Muscle of leg (tissue), 3 donors: ENCODE measurements at regions not wholly inside any gene's neighbourhood (a gene's known extent, or its start where the extent isn't known, plus 50 kb on each side); places are given as distances from the start of the nearest gene placed in this dataset.

ENCODE experiments used
- DNase-seq: peaks from one replicate; pipeline ENCODE4 v3.0.0; 2013
- H3K27ac ChIP-seq: one replicate; pipeline ENCODE4 v1.5.1; 2013; ENCODE audit warnings: mild to moderate bottlenecking, low read length, control low read depth
- H3K27me3 ChIP-seq: one replicate; pipeline ENCODE4 v1.6.1; 2013; ENCODE audit warnings: low read length; ENCODE audit not compliant: control insufficient read depth, insufficient read depth
- H3K36me3 ChIP-seq: one replicate; pipeline ENCODE4 v1.6.1; 2013; ENCODE audit warnings: low read length; ENCODE audit not compliant: control insufficient read depth, insufficient read depth
- H3K4me1 ChIP-seq: one replicate; pipeline ENCODE4 v1.6.1; 2013; ENCODE audit warnings: low read length; ENCODE audit not compliant: control insufficient read depth, insufficient read depth
- H3K4me3 ChIP-seq: one replicate; pipeline ENCODE4 v1.5.1; 2013; ENCODE audit warnings: low read length, control low read depth
- H3K9me3 ChIP-seq: replicated peaks from 2 replicates; pipeline ENCODE4 v1.6.1; 2013; ENCODE audit warnings: low read depth, low read length; ENCODE audit not compliant: control insufficient read depth
- WGBS: methylation state at CpG from one replicate; pipeline ENCODE4 v1.1.5; 2013; ENCODE audit warnings: missing lambda C conversion rate; ENCODE audit not compliant: insufficient coverage; 5-methylcytosine and 5-hydroxymethylcytosine counted together

DNA sequence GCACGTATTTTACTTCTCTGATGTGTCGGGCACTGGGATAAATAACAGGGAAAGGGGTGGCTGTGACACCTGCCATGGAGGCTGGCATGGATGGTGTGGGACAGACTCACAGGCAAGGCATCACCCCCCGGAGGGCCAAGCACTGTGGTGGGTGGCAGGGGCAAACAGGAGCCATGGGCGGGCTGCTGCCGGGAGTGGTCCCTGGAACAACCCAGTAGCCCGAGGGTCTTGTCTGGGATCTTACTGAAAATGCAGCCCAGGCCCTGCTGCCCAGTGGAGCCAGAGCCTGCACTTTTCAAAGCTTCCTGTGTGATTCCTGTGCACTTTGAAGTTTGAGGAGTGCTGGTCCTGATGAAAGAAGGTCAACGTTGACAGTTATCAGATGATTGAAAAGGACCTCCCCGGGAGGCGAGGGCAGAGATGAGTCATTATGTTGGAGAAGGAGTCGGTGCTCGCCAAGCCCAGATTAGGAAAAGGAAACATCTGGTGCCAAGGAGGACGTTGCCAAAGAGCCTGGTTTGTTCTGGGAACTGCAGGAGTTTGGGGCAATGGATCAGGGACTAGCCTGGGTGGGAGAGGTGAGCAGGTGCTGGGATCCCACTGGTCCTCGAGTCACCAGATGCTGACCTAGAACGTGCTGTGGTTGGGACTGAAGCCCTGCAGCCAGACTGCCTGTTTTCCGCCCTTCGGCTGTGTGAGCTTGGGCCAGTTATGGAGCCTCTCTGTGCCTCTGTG, 130.0 kb upstream of the GGTLC1 start:
- Histone ChIP-seq H3K4me3 (no peak overlapping the region), H3K4me1 (peaks cover 22% of the 10 kb centered on the region), H3K27me3 (no peaks in the 10 kb centered on the region), H3K27ac (no peak overlapping the region), H3K9me3 (no peaks in the 10 kb centered on the region), H3K36me3 (no peaks in the 10 kb centered on the region)
- 39% methylated on average over 14 of the region's 16 CpGs for WGBS
- DNase-seq: no peak

- peak; percentile 75 for DNase-seq
- peaks cover 22% of the 10 kb centered on the region for H3K4me1 ChIP-seq
- no peaks in the 10 kb centered on the region for H3K36me3 ChIP-seq
- no peak overlapping the region for H3K27ac ChIP-seq
- no peaks in the 10 kb centered on the region for H3K9me3 ChIP-seq
- no CpG with 5 or more reads among the region's 5 CpGs for WGBS
- no peak overlapping the region for H3K4me3 ChIP-seq
- peaks cover 2% of the 10 kb centered on the region for H3K27me3 ChIP-seq
Observed at GRCh38 chr20:24118034-24118433, 129.5 kb upstream of the GGTLC1 start.

DNA sequence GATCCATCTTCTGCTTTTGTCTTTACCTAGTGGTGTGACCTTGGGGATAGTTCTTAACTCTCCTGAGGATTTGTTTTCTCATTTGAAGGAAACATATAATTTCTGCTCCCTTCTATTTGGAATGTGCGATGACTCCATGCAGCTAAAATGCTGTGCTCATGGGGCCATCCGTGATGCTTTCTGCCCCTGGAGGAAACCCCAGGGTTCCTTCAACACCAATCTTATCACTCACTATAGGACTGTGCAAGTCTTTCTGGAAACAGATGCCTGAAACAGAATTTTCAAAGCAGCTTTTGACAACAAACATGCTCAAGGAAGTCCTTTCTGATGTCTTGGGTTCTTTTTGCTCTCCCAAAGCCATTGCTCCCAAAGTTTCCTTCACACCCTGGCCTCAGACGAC, 128.8 kb upstream of the GGTLC1 start:
- no peak for DNase-seq
- no peak overlapping the region for H3K4me3 ChIP-seq
- H3K27ac ChIP-seq: no peak overlapping the region
- no peaks in the 10 kb centered on the region for H3K9me3 ChIP-seq
- 42% methylated on average over 3 of the region's 3 CpGs for WGBS
- H3K4me1 ChIP-seq: peaks cover 22% of the 10 kb centered on the region
- no peaks in the 10 kb centered on the region for H3K36me3 ChIP-seq
- peaks cover 2% of the 10 kb centered on the region for H3K27me3 ChIP-seq

- H3K9me3 ChIP-seq: no peaks in the 10 kb centered on the region
- H3K27me3 ChIP-seq: peaks cover 6% of the 10 kb centered on the region
- no peak overlapping the region for H3K4me3 ChIP-seq
- WGBS: 22% methylated on average over 4 of the region's 4 CpGs
- H3K4me1 ChIP-seq: peaks cover 22% of the 10 kb centered on the region
- no peaks in the 10 kb centered on the region for H3K36me3 ChIP-seq
- H3K27ac ChIP-seq: no peak overlapping the region
- peak; percentile 9 for DNase-seq
Observed at GRCh38 chr20:24116611-24117010, 128.0 kb upstream of the GGTLC1 start.

GRCh38 chr20:24112360-24112759, 123.8 kb upstream of the GGTLC1 start:
- Histone ChIP-seq H3K9me3 (no peaks in the 10 kb centered on the region), H3K4me1 (peaks cover 7% of the 10 kb centered on the region), H3K36me3 (no peaks in the 10 kb centered on the region), H3K4me3 (no peak overlapping the region), H3K27ac (no peak overlapping the region), H3K27me3 (peaks cover 6% of the 10 kb centered on the region)
- 86% methylated on average over 4 of the region's 7 CpGs for WGBS
- DNase-seq: no peak

DNA sequence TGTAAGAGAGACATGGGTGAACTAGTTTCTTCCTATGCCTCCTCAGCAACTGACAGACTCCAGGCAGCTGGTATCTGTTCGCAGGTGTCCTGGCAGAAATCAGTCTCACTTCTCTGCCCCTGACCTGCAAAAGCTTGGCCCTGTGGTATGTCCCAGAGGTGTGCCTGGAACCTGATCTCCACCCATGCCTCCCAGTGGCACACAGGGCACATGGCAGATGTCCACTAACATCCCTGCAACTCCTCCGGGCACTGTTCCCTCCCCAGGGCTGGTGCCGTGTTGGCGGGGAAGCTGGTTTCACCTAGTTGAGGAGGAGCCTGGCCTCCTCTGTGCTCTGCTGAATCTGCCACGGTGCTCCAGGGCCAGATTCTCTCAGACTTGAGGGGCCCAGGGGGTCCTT, 123.3 kb upstream of the GGTLC1 start:
- no peak overlapping the region for H3K27ac ChIP-seq
- H3K27me3 ChIP-seq: peaks cover 6% of the 10 kb centered on the region
- no peaks in the 10 kb centered on the region for H3K36me3 ChIP-seq
- peaks cover 5% of the 10 kb centered on the region for H3K4me1 ChIP-seq
- no peaks in the 10 kb centered on the region for H3K9me3 ChIP-seq
- DNase-seq: no peak
- H3K4me3 ChIP-seq: no peak overlapping the region
- WGBS: 40% methylated on average over 3 of the region's 5 CpGs

GRCh38 chr20:24109537-24109936, 121.0 kb upstream of the GGTLC1 start:
- Histone ChIP-seq H3K27ac (no peak overlapping the region), H3K4me3 (no peak overlapping the region), H3K9me3 (no peaks in the 10 kb centered on the region), H3K27me3 (peaks cover 8% of the 10 kb centered on the region), H3K36me3 (no peaks in the 10 kb centered on the region), H3K4me1 (no peaks in the 10 kb centered on the region)
- 89% methylated on average over 8 of the region's 10 CpGs for WGBS
- DNase-seq: no peak

- no peak overlapping the region for H3K4me3 ChIP-seq
- H3K36me3 ChIP-seq: no peaks in the 10 kb centered on the region
- H3K27ac ChIP-seq: no peak overlapping the region
- H3K4me1 ChIP-seq: no peaks in the 10 kb centered on the region
- no peaks in the 10 kb centered on the region for H3K9me3 ChIP-seq
- WGBS: 81% methylated on average over 8 of the region's 12 CpGs
- peaks cover 8% of the 10 kb centered on the region for H3K27me3 ChIP-seq
- DNase-seq: no peak
Observed at GRCh38 chr20:24109008-24109407, 120.4 kb upstream of the GGTLC1 start.

GRCh38 chr20:24108581-24108980, 120.0 kb upstream of the GGTLC1 start:
- no peak for DNase-seq
- no peaks in the 10 kb centered on the region for H3K9me3 ChIP-seq
- no peaks in the 10 kb centered on the region for H3K4me1 ChIP-seq
- peaks cover 8% of the 10 kb centered on the region for H3K27me3 ChIP-seq
- no peaks in the 10 kb centered on the region for H3K36me3 ChIP-seq
- H3K4me3 ChIP-seq: no peak overlapping the region
- WGBS: 33% methylated on average over 1 of the region's 3 CpGs
- H3K27ac ChIP-seq: no peak overlapping the region

- H3K9me3 ChIP-seq: no peaks in the 10 kb centered on the region
- H3K27me3 ChIP-seq: peaks cover 4% of the 10 kb centered on the region
- DNase-seq: no peak
- H3K4me1 ChIP-seq: no peaks in the 10 kb centered on the region
- WGBS: 76% methylated on average over 4 of the region's 8 CpGs
- H3K36me3 ChIP-seq: no peaks in the 10 kb centered on the region
- no peak overlapping the region for H3K27ac ChIP-seq
- no peak overlapping the region for H3K4me3 ChIP-seq
Observed at GRCh38 chr20:24106801-24107445, 118.3 kb upstream of the GGTLC1 start.
